Mesodermal cell (in vitro differentiated cells): ENCODE measurements at regions not wholly inside any gene's neighbourhood (a gene's known extent, or its start where the extent isn't known, plus 50 kb on each side); places are given as distances from the start of the nearest gene placed in this dataset.
"Not testable (repeated sequence)": the region's sequence is repeated elsewhere in the genome, so short reads cannot be mapped to it uniquely, and the experiment has no call there.

ENCODE experiments used
- H3K27ac ChIP-seq: 2 replicates; pipeline ENCODE4 v1.7.0; 2013; ENCODE audit warnings: mild to moderate bottlenecking, low read depth, low read length, moderate library complexity; ENCODE audit not compliant: severe bottlenecking
- H3K36me3 ChIP-seq: 2 replicates; pipeline ENCODE4 v1.7.1; 2013; ENCODE audit warnings: mild to moderate bottlenecking, low read length, moderate library complexity; ENCODE audit not compliant: control insufficient read depth, insufficient read depth
- H3K4me1 ChIP-seq: one replicate; pipeline ENCODE4 v1.7.1; 2013; ENCODE audit warnings: mild to moderate bottlenecking, low read length; ENCODE audit not compliant: insufficient read depth, control insufficient read depth, poor library complexity, severe bottlenecking
- H3K4me3 ChIP-seq: 2 replicates; pipeline ENCODE4 v1.7.0; 2013; ENCODE audit warnings: low read length, control low read depth, mild to moderate bottlenecking; ENCODE audit not compliant: insufficient read depth, poor library complexity, severe bottlenecking; ENCODE audit errors: extremely low read depth
- H3K9me3 ChIP-seq: 2 replicates; pipeline ENCODE4 v1.7.1; 2013; ENCODE audit warnings: mild to moderate bottlenecking, low read length, moderate library complexity; ENCODE audit not compliant: control insufficient read depth
- WGBS, 2 experiments: methylation state at CpG; one replicate each; pipeline ENCODE4 v1.1.5; 2013; ENCODE audit warnings: missing lambda C conversion rate in 2 of 2; ENCODE audit not compliant: insufficient coverage in 2 of 2; 5-methylcytosine and 5-hydroxymethylcytosine counted together

- Histone ChIP-seq H3K4me1 (no peaks in the 10 kb centered on the region), H3K9me3 (no peaks in the 10 kb centered on the region), H3K36me3 (no peaks in the 10 kb centered on the region), H3K27ac (no peak overlapping the region), H3K4me3 (no peak overlapping the region)
- 83% methylated on average over 1 of the region's 1 CpG; no CpG with 5 or more reads in 1 of the 2 experiments for WGBS, 2 experiments
Observed at GRCh38 chrX:45524296-45524695, 323.6 kb upstream of the DIPK2B start.

GRCh38 chrX:45518552-45518951 is 317.9 kb upstream of the DIPK2B start:
- Histone ChIP-seq H3K4me1 (no peaks in the 10 kb centered on the region), H3K4me3 (no peak overlapping the region), H3K36me3 (no peaks in the 10 kb centered on the region), H3K27ac (no peak overlapping the region), H3K9me3 (no peaks in the 10 kb centered on the region)
- WGBS, 2 experiments, result no CpG with 5 or more reads among the region's 1 CpG

GRCh38 chrX:45517090-45517973 is 316.7 kb upstream of the DIPK2B start:
- Histone ChIP-seq H3K27ac (no peak overlapping the region), H3K9me3 (no peaks in the 10 kb centered on the region), H3K4me3 (no peak overlapping the region), H3K4me1 (no peaks in the 10 kb centered on the region), H3K36me3 (no peaks in the 10 kb centered on the region)
- WGBS, 2 experiments, result 82% methylated on average over 1 of the region's 5 CpGs; no CpG with 5 or more reads in 1 of the 2 experiments

- no peak overlapping the region for H3K27ac ChIP-seq
- no peak overlapping the region for H3K4me3 ChIP-seq
- H3K36me3 ChIP-seq, result no peaks in the 10 kb centered on the region
- H3K4me1 ChIP-seq, result no peaks in the 10 kb centered on the region
- 40% methylated on average over 1 of the region's 12 CpGs for WGBS, 2 experiments
- H3K9me3 ChIP-seq, result no peaks in the 10 kb centered on the region
Observed at GRCh38 chrX:45515262-45516215, 314.9 kb upstream of the DIPK2B start.

- H3K4me3 ChIP-seq, result no peak overlapping the region
- H3K36me3 ChIP-seq, result no peaks in the 10 kb centered on the region
- no peak overlapping the region for H3K27ac ChIP-seq
- 75% methylated on average over 2 of the region's 3 CpGs; no CpG with 5 or more reads in 1 of the 2 experiments for WGBS, 2 experiments
- H3K4me1 ChIP-seq, result no peaks in the 10 kb centered on the region
- no peaks in the 10 kb centered on the region for H3K9me3 ChIP-seq
Observed at GRCh38 chrX:45513042-45513441, 312.4 kb upstream of the DIPK2B start.

GRCh38 chrX:45508454-45508853 is 307.8 kb upstream of the DIPK2B start:
- 80 to 100% methylated on average over 1 of the region's 2 CpGs for WGBS, 2 experiments
- Histone ChIP-seq H3K36me3 (no peaks in the 10 kb centered on the region), H3K4me3 (no peak overlapping the region), H3K27ac (no peak overlapping the region), H3K9me3 (no peaks in the 10 kb centered on the region), H3K4me1 (peaks cover 10% of the 10 kb centered on the region)

- Histone ChIP-seq H3K9me3 (no peaks in the 10 kb centered on the region), H3K27ac (peak overlapping the region; percentile 89), H3K36me3 (no peaks in the 10 kb centered on the region), H3K4me3 (no peak overlapping the region), H3K4me1 (peaks cover 10% of the 10 kb centered on the region)
- WGBS, 2 experiments, result no CpG with 5 or more reads among the region's 2 CpGs
Observed at GRCh38 chrX:45506149-45506730, 305.6 kb upstream of the DIPK2B start.

GRCh38 chrX:45505214-45505613 is 304.5 kb upstream of the DIPK2B start:
- Histone ChIP-seq H3K4me3 (no peak overlapping the region), H3K27ac (no peak overlapping the region), H3K4me1 (peaks cover 10% of the 10 kb centered on the region), H3K36me3 (no peaks in the 10 kb centered on the region), H3K9me3 (no peaks in the 10 kb centered on the region)
- 100% methylated on average over 1 of the region's 1 CpG; no CpG with 5 or more reads in 1 of the 2 experiments for WGBS, 2 experiments

- WGBS, 2 experiments, result 85 to 100% methylated on average over 2 of the region's 31 CpGs
- H3K9me3 ChIP-seq, H3K36me3 ChIP-seq, H3K4me1 ChIP-seq, H3K4me3 ChIP-seq, H3K27ac ChIP-seq: not testable (repeated sequence)
Observed at GRCh38 chrX:45503787-45504362, 303.2 kb upstream of the DIPK2B start.

- no peak overlapping the region for H3K27ac ChIP-seq
- H3K4me1 ChIP-seq, result peaks cover 8% of the 10 kb centered on the region
- no CpG with 5 or more reads among the region's 2 CpGs for WGBS, 2 experiments
Observed at GRCh38 chrX:45502396-45502795, 301.7 kb upstream of the DIPK2B start.

More at GRCh38 chrX:45502396-45502795, 301.7 kb upstream of the DIPK2B start:
- H3K4me3 ChIP-seq, result no peak overlapping the region
- H3K9me3 ChIP-seq, result no peaks in the 10 kb centered on the region
- no peaks in the 10 kb centered on the region for H3K36me3 ChIP-seq
